ENCODE measurements at regions not wholly inside any gene's neighbourhood (a gene's known extent, or its start where the extent isn't known, plus 50 kb on each side); places are given as distances from the start of the nearest gene placed in this dataset.
"Not testable (repeated sequence)": the region's sequence is repeated elsewhere in the genome, so short reads cannot be mapped to it uniquely, and the experiment has no call there.

DNA sequence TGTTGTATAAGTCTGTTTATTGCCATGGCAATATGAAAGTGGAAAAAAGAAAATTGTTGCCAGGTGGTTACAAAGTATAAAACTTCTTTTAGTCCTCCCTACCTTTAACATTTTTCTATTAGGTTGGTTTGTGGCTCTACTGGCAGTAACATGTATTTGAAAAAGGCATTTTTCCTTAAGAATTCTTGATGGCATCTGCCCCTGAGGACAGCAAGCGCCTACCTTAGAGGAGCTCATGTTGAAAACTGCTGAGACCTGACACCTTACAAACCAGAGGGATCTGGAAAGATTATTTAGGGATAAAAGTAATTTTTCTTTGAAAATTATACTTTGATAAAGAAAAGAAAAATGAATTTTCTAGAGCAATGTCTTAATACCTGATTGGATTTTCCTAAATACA, 208.1 kb downstream of the CAVIN4 start:
- Histone ChIP-seq H3K36me3 (replicated peaks) (no peaks in the 10 kb centered on the region), H3K9me3 (no peaks in the 10 kb centered on the region), H3K4me1 (no peaks in the 10 kb centered on the region), H3K4me3 (no peak overlapping the region), H3K27me3 (ENCODE audit: low read depth) (no peaks in the 10 kb centered on the region)
- in situ Hi-C loops (cut with MboI; ENCODE audit: low sequenced_read_pairs) = no loop called here
- DNase-seq (ENCODE audit: low spot score in 2 of 2) = no peak

DNA sequence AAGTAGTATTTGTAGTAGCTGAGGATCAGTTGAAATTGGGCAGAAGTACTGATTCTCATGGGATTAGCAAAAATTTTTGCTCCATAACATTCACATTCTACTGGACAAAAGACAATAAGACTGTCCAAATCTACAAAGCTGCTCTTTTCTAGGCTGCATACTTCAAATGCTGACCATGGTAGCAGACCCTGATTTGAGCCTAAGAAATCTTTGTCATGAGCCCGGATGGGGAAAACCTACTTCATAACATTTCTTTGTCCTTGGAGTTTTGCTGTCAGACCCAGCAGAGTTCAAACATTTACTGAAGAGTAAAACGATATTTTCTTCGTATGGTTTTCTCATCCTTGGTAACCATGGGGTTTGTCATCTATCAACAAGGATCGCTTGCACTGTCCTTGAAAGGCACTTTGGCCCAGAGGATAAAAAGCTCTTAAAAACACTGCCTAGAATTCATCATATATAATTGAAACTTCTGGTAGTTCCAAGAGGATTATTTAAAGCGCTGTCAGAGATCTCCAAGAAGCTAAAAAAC, 216.9 kb downstream of the CAVIN4 start:
- in situ Hi-C loops (cut with MboI; ENCODE audit: low sequenced_read_pairs) = no loop called here
- Histone ChIP-seq H3K4me3 (no peak overlapping the region), H3K9me3 (no peaks in the 10 kb centered on the region), H3K27me3 (ENCODE audit: low read depth) (no peaks in the 10 kb centered on the region), H3K36me3 (replicated peaks) (no peaks in the 10 kb centered on the region), H3K4me1 (no peaks in the 10 kb centered on the region)
- no peak for DNase-seq (ENCODE audit: low spot score in 2 of 2)

DNA sequence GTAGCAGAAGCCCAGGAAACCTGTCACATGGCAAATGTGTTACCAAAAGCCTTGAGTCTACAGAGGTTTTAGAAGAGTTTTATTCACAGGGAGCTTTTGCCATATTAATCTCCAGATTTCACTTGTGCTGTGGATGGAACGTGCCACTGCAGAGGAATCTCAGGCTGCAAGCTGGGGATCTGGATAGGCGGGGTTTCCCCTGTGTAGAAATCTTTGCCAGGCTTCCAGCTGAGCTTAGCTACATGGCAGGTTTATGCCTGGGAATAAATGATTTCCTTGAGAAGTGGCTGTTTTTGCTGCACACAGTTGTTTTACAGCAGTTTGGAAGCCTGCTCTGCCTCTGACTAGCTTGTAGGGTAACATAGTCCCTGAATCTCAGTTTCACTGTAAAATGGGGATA, 224.6 kb upstream of the PLPPR1 start:
- Histone ChIP-seq H3K4me3 (no peak overlapping the region), H3K9me3 (no peaks in the 10 kb centered on the region), H3K4me1 (no peaks in the 10 kb centered on the region), H3K27me3 (ENCODE audit: low read depth) (no peaks in the 10 kb centered on the region), H3K36me3 (replicated peaks) (no peaks in the 10 kb centered on the region)
- no peak for DNase-seq (ENCODE audit: low spot score in 2 of 2)
- in situ Hi-C loops (cut with MboI; ENCODE audit: low sequenced_read_pairs) = no loop called here

DNA sequence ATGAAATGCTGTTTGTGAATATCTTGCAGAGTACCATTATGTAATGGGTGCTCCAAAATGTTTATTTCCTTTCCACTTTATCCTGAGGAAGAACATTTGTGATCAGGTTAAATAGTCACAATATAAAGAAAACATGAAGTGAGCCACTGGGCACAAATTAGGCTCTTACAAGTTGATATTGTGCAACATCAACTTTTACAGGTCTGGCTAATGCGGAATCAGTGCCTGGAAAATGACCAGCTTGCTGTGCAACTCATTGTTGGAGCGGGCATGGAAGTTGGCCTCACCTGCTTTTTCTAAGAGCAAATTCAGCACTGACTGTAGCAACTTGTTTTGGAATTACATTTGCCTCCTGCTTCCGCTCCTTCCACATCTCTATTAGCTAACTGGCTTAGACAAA, 216.9 kb upstream of the PLPPR1 start:
- Histone ChIP-seq H3K9me3 (no peaks in the 10 kb centered on the region), H3K4me3 (no peak overlapping the region), H3K4me1 (no peaks in the 10 kb centered on the region), H3K36me3 (replicated peaks) (no peaks in the 10 kb centered on the region), H3K27me3 (ENCODE audit: low read depth) (no peaks in the 10 kb centered on the region)
- in situ Hi-C loops (cut with MboI; ENCODE audit: low sequenced_read_pairs) = no loop called here
- DNase-seq (ENCODE audit: low spot score in 2 of 2) = no peak

DNA sequence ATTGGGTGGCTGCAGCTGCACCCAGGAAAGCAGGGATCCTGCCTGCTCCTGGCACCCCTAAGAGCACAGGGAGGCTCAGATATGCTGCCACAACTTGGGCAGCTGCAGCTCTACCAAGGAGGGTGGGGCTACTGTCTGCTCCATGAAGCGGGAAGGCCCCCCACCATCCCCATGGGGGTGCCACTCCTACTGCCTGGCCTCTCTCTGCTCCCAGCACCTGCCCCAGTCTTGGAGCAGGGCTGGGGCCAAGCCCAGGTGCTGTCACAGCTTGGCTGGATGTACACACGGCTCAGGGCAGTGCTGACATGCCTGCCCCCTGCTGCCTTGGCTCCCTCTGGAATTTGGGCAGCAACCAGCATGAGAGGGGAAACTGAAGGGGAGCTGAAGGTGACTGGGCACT, 214.7 kb upstream of the PLPPR1 start:
- Histone ChIP-seq H3K36me3 (replicated peaks) (no peaks in the 10 kb centered on the region), H3K9me3 (no peaks in the 10 kb centered on the region), H3K27me3 (ENCODE audit: low read depth) (no peaks in the 10 kb centered on the region), H3K4me3 (no peak overlapping the region), H3K4me1 (no peaks in the 10 kb centered on the region)
- in situ Hi-C loops (cut with MboI; ENCODE audit: low sequenced_read_pairs) = no loop called here
- DNase-seq (ENCODE audit: low spot score in 2 of 2) = no peak

DNA sequence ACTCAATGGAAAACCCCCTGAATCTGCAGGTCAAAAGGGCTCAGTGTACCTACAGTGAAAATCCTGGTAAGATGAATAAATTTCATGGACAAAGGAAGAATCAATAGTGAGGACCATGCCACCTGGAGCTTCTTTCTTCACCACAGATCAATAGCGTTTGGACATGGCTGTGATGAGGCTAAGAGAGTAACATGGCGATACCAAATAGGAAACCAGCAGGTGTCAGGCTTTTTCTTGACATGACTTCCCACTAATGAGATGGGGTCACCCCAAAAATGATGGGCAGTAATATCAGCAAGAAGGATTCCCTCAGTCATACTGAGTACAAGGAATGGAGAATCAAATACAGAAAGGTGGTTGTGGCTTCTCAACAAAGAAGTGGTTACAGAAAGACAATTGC, 208.5 kb upstream of the PLPPR1 start:
- H3K9me3 ChIP-seq = no peaks in the 10 kb centered on the region
- H3K4me3 ChIP-seq = no peak overlapping the region
- no peak for DNase-seq (ENCODE audit: low spot score in 2 of 2)
- no peaks in the 10 kb centered on the region for H3K4me1 ChIP-seq
- H3K36me3 ChIP-seq (replicated peaks) = no peaks in the 10 kb centered on the region
- H3K27me3 ChIP-seq (ENCODE audit: low read depth) = no peaks in the 10 kb centered on the region
- in situ Hi-C loops (cut with MboI; ENCODE audit: low sequenced_read_pairs) = no loop called here

DNA sequence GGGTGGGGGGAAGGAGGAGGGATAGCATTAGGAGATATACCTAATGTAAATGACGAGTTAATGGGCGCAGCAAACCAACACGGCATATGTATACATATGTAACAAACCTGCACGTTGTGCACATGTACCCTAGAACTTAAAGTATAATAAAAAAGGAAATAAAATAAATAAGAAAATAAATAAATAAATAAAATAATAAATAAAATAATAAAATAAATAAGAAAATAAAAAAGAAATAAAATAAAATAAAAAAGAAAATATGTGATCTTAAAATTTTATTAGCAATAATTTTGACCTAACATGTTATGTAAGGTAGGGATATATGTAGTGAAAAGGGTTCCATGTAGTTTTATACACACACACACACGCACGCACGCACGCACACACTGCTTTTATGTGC, 195.5 kb upstream of the PLPPR1 start:
- H3K27me3 ChIP-seq (ENCODE audit: low read depth); H3K36me3 ChIP-seq (replicated peaks); in situ Hi-C loops (cut with MboI; ENCODE audit: low sequenced_read_pairs); H3K9me3 ChIP-seq; DNase-seq (ENCODE audit: low spot score in 2 of 2); H3K4me3 ChIP-seq; H3K4me1 ChIP-seq: not testable (repeated sequence)

DNA sequence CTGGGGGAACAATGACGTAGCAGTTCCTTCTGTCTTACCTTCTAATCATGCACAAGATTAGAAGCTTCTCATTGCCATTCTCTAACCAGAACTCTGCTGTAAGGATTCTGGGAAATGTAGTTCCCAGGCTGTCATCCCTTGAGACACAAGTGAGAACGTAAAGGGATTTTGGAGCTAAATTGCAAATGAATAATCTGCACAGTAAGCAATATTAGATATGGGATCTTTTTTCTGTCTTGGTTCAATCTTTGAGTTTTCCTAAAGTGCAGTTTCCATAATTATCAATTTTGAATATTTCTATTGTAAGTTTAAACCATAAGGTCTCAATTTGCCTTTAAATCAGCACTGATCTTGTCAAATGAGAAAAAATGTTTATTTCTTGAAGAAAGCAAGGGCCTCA, 189.7 kb upstream of the PLPPR1 start:
- in situ Hi-C loops (cut with MboI; ENCODE audit: low sequenced_read_pairs) = no loop called here
- Histone ChIP-seq H3K27me3 (ENCODE audit: low read depth) (no peaks in the 10 kb centered on the region), H3K9me3 (no peaks in the 10 kb centered on the region), H3K4me3 (no peak overlapping the region), H3K36me3 (replicated peaks) (no peaks in the 10 kb centered on the region), H3K4me1 (no peaks in the 10 kb centered on the region)
- DNase-seq (ENCODE audit: low spot score in 2 of 2) = no peak

DNA sequence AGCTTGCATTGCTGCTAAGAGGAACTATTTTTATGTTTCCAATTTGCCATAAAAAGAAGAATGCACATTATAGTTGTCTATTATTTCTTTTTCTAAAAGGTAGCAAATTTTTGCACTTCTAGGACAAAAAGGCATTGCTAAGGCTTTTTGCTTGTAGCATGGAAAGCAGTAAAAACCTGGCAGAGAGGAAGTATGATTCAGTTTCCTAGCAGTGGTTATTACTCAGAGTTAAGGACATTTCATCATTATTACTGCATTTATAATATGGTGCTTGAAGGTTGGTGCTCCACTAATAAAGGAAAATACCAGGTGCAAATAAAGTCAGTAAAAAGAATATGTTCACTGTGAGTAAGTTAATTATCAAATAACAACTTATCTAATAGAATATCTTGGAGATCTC, 179.8 kb upstream of the PLPPR1 start:
- no peaks in the 10 kb centered on the region for H3K4me1 ChIP-seq
- no peaks in the 10 kb centered on the region for H3K9me3 ChIP-seq
- in situ Hi-C loops (cut with MboI; ENCODE audit: low sequenced_read_pairs) = no loop called here
- no peaks in the 10 kb centered on the region; the same call in 1 of the 2 replicates for H3K27me3 ChIP-seq (ENCODE audit: low read depth)
- no peak overlapping the region for H3K4me3 ChIP-seq
- no peak for DNase-seq (ENCODE audit: low spot score in 2 of 2)
- H3K36me3 ChIP-seq (replicated peaks) = no peaks in the 10 kb centered on the region

DNA sequence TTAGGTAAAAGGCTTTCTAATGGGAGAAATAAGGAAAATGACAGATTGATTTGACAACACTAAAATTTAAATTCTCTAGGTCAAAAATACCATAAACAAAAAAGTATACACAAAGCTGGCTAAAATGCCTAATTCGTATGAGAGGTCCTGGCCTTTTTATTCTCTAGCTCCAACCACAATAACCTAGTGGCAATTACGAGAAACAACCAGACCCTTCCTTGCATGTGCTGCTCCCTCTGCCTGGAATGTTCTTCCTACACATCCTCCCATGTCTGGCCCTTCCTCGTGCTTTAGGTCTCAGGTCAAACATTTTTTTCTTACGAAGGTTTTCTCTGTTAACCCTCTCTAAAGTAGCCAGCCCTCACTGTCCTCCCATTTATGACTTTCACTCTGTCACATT, 176.4 kb upstream of the PLPPR1 start:
- Histone ChIP-seq H3K36me3 (replicated peaks) (no peaks in the 10 kb centered on the region), H3K4me1 (no peaks in the 10 kb centered on the region), H3K4me3 (no peak overlapping the region), H3K27me3 (ENCODE audit: low read depth) (no peaks in the 10 kb centered on the region), H3K9me3 (no peaks in the 10 kb centered on the region)
- in situ Hi-C loops (cut with MboI; ENCODE audit: low sequenced_read_pairs) = no loop called here
- DNase-seq (ENCODE audit: low spot score in 2 of 2) = no peak

DNA sequence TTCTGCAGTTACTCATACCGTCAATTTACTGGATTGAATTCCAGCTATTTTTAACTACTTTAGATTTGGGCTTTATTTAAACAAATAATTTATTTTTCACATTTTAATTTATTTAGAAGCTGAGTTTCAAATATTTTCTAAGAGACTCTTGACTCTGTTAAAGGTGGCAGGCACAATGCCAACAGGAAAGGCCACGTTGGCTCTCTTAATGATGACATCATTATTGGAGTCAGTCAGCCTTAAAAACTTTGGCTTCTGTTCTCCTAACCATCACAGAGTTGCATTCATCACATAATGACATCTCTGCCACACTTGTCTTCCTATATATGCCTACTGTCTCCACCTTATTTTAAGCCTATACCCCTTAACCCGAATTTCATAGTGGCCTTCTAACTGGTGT, 172.3 kb upstream of the PLPPR1 start:
- Histone ChIP-seq H3K27me3 (ENCODE audit: low read depth) (no peaks in the 10 kb centered on the region), H3K9me3 (no peaks in the 10 kb centered on the region), H3K36me3 (replicated peaks) (no peaks in the 10 kb centered on the region), H3K4me3 (no peak overlapping the region), H3K4me1 (no peaks in the 10 kb centered on the region)
- DNase-seq (ENCODE audit: low spot score in 2 of 2) = no peak
- in situ Hi-C loops (cut with MboI; ENCODE audit: low sequenced_read_pairs) = no loop called here

DNA sequence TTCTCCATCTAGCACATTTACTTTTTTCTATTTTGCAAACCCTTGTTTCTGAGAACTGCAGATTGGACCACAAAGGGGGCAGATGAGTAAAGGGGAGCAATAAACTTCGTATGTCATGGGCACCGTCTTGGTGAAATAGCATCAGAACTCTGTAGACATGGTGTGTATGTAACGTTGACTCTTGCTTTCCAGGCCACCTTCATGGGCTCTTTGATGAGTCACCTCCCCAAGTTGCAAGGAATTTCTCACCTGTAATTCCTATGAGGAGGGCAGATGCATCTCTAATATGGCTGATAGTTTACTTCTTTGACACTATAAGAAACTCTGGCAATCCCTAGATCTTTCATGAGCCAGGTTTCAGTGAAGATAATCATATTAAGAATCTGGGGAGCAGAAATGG, 163.4 kb upstream of the PLPPR1 start:
- no peak for DNase-seq (ENCODE audit: low spot score in 2 of 2)
- in situ Hi-C loops (cut with MboI; ENCODE audit: low sequenced_read_pairs) = no loop called here
- no peaks in the 10 kb centered on the region for H3K36me3 ChIP-seq (replicated peaks)
- H3K4me1 ChIP-seq = no peaks in the 10 kb centered on the region
- H3K9me3 ChIP-seq = no peaks in the 10 kb centered on the region
- H3K27me3 ChIP-seq (ENCODE audit: low read depth) = no peaks in the 10 kb centered on the region
- H3K4me3 ChIP-seq = no peak overlapping the region

DNA sequence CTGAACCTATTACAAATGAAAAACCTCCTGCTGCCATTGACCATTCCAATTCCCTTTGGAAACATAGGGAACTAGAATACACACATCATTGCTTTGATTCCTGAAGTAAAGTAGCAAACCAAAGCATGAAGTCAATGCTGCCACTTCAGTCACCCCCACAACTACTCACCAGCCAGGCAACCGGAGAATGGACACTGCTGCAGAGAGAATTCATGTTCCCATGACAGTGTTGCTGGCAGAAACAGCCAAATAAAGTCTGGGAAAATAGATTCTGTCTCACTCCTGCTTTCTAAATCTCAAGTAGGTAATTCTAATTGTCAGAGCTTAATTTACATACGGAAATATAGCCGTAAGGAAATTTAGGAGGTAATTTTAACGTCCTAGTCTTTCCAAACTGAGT, 162.9 kb upstream of the PLPPR1 start:
- Histone ChIP-seq H3K27me3 (ENCODE audit: low read depth) (no peaks in the 10 kb centered on the region), H3K36me3 (replicated peaks) (no peaks in the 10 kb centered on the region), H3K4me1 (no peaks in the 10 kb centered on the region), H3K4me3 (no peak overlapping the region), H3K9me3 (no peaks in the 10 kb centered on the region)
- DNase-seq (ENCODE audit: low spot score in 2 of 2) = no peak
- in situ Hi-C loops (cut with MboI; ENCODE audit: low sequenced_read_pairs) = no loop called here

DNA sequence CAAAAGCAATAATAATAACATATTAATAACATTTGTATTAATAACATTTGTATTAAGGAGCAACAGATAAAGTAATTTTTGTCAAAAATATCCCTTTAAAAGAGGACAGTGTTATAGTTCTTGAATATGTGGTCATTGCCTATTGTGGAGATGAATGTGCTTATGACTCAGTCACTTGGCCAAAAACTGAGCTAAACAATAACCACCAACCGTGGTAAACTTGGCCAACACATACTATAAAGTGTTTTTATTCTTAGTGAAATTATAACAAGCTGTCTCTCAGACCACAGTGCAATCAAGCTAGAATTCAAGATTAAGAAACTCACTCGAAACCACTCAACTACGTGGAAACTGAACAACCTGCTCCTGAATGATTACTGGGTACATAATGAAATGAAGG, 159.2 kb upstream of the PLPPR1 start:
- H3K4me1 ChIP-seq = no peaks in the 10 kb centered on the region
- no peak for DNase-seq (ENCODE audit: low spot score in 2 of 2)
- no peaks in the 10 kb centered on the region for H3K9me3 ChIP-seq
- in situ Hi-C loops (cut with MboI; ENCODE audit: low sequenced_read_pairs) = no loop called here
- no peaks in the 10 kb centered on the region for H3K27me3 ChIP-seq (ENCODE audit: low read depth)
- H3K4me3 ChIP-seq = no peak overlapping the region
- H3K36me3 ChIP-seq (replicated peaks) = no peaks in the 10 kb centered on the region

DNA sequence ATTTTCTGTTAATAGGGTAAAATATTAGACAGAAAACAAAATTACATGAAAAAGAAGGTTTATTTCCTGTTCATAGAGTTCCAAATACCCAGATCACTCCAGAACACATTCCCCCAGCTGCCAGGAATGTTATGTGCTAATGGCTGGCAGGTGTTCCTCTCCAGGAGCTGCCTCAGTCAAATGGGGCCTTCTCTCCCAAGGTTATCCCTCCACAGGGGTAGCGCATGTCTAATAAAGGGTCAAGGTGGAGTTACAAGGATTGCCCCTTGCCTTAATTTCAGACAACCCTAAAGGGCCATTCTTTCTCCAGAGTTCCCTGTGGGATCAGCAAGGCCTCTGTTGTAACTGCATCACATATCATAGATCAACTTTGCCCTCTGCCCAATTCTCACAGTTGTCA, 148.6 kb upstream of the PLPPR1 start:
- Histone ChIP-seq H3K4me3 (no peak overlapping the region), H3K27me3 (ENCODE audit: low read depth) (no peaks in the 10 kb centered on the region), H3K4me1 (no peaks in the 10 kb centered on the region), H3K9me3 (no peaks in the 10 kb centered on the region), H3K36me3 (replicated peaks) (no peaks in the 10 kb centered on the region)
- DNase-seq (ENCODE audit: low spot score in 2 of 2) = no peak
- in situ Hi-C loops (cut with MboI; ENCODE audit: low sequenced_read_pairs) = no loop called here
